ENCODE measurements at regions not wholly inside any gene's neighbourhood (a gene's known extent, or its start where the extent isn't known, plus 50 kb on each side); places are given as distances from the start of the nearest gene placed in this dataset.
"Not testable (repeated sequence)": the region's sequence is repeated elsewhere in the genome, so short reads cannot be mapped to it uniquely, and the experiment has no call there.

- H3K27me3 ChIP-seq (ENCODE audit: insufficient read depth, low read length), result no peaks in the 10 kb centered on the region
- H3K4me3 ChIP-seq (ENCODE audit: low read length), result no peak overlapping the region
- no peaks in the 10 kb centered on the region for H3K9me3 ChIP-seq (ENCODE audit: insufficient read depth, low read depth, low read length)
- H3K4me1 ChIP-seq (ENCODE audit: insufficient read depth, low read length), result peaks cover 21% of the 10 kb centered on the region
- H3K9ac ChIP-seq (ENCODE audit: low read depth, low read length), result no peak overlapping the region
- no peak overlapping the region for H3K27ac ChIP-seq (ENCODE audit: low read depth, low read length)
- WGBS, result 88% methylated on average over 11 of the region's 11 CpGs
- H3K36me3 ChIP-seq (ENCODE audit: insufficient read depth, low read length), result no peaks in the 10 kb centered on the region
Observed at GRCh38 chr4:187071946-187072600, 348.4 kb upstream of the FAT1 start.

- WGBS, result 94% methylated on average over 7 of the region's 7 CpGs
- no peak overlapping the region for H3K9ac ChIP-seq (ENCODE audit: low read depth, low read length)
- peaks cover 31% of the 10 kb centered on the region for H3K4me1 ChIP-seq (ENCODE audit: insufficient read depth, low read length)
- H3K9me3 ChIP-seq (ENCODE audit: insufficient read depth, low read depth, low read length), result no peaks in the 10 kb centered on the region
- H3K27me3 ChIP-seq (ENCODE audit: insufficient read depth, low read length), result no peaks in the 10 kb centered on the region
- H3K27ac ChIP-seq (ENCODE audit: low read depth, low read length), result no peak overlapping the region
- no peaks in the 10 kb centered on the region for H3K36me3 ChIP-seq (ENCODE audit: insufficient read depth, low read length)
- no peak overlapping the region for H3K4me3 ChIP-seq (ENCODE audit: low read length)
Observed at GRCh38 chr4:187073820-187074219, 350.2 kb upstream of the FAT1 start.

- H3K4me3 ChIP-seq (ENCODE audit: low read length), result no peak overlapping the region
- 94% methylated on average over 3 of the region's 4 CpGs for WGBS
- H3K36me3 ChIP-seq (ENCODE audit: insufficient read depth, low read length), result no peaks in the 10 kb centered on the region
- no peak overlapping the region for H3K27ac ChIP-seq (ENCODE audit: low read depth, low read length)
- no peaks in the 10 kb centered on the region for H3K27me3 ChIP-seq (ENCODE audit: insufficient read depth, low read length)
- peaks cover 28% of the 10 kb centered on the region for H3K4me1 ChIP-seq (ENCODE audit: insufficient read depth, low read length)
- no peaks in the 10 kb centered on the region for H3K9me3 ChIP-seq (ENCODE audit: insufficient read depth, low read depth, low read length)
- no peak overlapping the region for H3K9ac ChIP-seq (ENCODE audit: low read depth, low read length)
Observed at GRCh38 chr4:187075514-187075913, 351.9 kb upstream of the FAT1 start.

GRCh38 chr4:187077744-187078401 lies 354.2 kb upstream of the FAT1 start:
- Histone ChIP-seq H3K9ac (ENCODE audit: low read depth, low read length) (no peak overlapping the region), H3K4me3 (ENCODE audit: low read length) (no peak overlapping the region), H3K36me3 (ENCODE audit: insufficient read depth, low read length) (no peaks in the 10 kb centered on the region), H3K27ac (ENCODE audit: low read depth, low read length) (no peak overlapping the region), H3K4me1 (ENCODE audit: insufficient read depth, low read length) (peaks cover 13% of the 10 kb centered on the region; the same call in 1 of the 2 replicates), H3K9me3 (ENCODE audit: insufficient read depth, low read depth, low read length) (no peaks in the 10 kb centered on the region), H3K27me3 (ENCODE audit: insufficient read depth, low read length) (no peaks in the 10 kb centered on the region)
- 38% methylated on average over 11 of the region's 12 CpGs for WGBS

GRCh38 chr4:187084701-187085100 lies 361.0 kb upstream of the FAT1 start:
- no peaks in the 10 kb centered on the region for H3K9me3 ChIP-seq (ENCODE audit: insufficient read depth, low read depth, low read length)
- no peak overlapping the region for H3K27ac ChIP-seq (ENCODE audit: low read depth, low read length)
- no peak overlapping the region for H3K9ac ChIP-seq (ENCODE audit: low read depth, low read length)
- no peaks in the 10 kb centered on the region for H3K27me3 ChIP-seq (ENCODE audit: insufficient read depth, low read length)
- H3K36me3 ChIP-seq (ENCODE audit: insufficient read depth, low read length), result no peaks in the 10 kb centered on the region
- H3K4me1 ChIP-seq (ENCODE audit: insufficient read depth, low read length), result peaks cover 9% of the 10 kb centered on the region; the same call in 1 of the 2 replicates
- WGBS, result 94% methylated on average over 3 of the region's 4 CpGs
- H3K4me3 ChIP-seq (ENCODE audit: low read length), result no peak overlapping the region

- H3K9ac ChIP-seq (ENCODE audit: low read depth, low read length), result no peak overlapping the region
- H3K4me1 ChIP-seq (ENCODE audit: insufficient read depth, low read length), result peaks cover 9% of the 10 kb centered on the region; the same call in 1 of the 2 replicates
- no peaks in the 10 kb centered on the region for H3K36me3 ChIP-seq (ENCODE audit: insufficient read depth, low read length)
- no peaks in the 10 kb centered on the region for H3K27me3 ChIP-seq (ENCODE audit: insufficient read depth, low read length)
- no peaks in the 10 kb centered on the region for H3K9me3 ChIP-seq (ENCODE audit: insufficient read depth, low read depth, low read length)
- no peak overlapping the region for H3K27ac ChIP-seq (ENCODE audit: low read depth, low read length)
- no peak overlapping the region for H3K4me3 ChIP-seq (ENCODE audit: low read length)
- 83% methylated on average over 1 of the region's 3 CpGs for WGBS
Observed at GRCh38 chr4:187085339-187085738, 361.7 kb upstream of the FAT1 start.

GRCh38 chr4:187086151-187086550 lies 362.5 kb upstream of the FAT1 start:
- Histone ChIP-seq H3K27me3 (ENCODE audit: insufficient read depth, low read length) (no peaks in the 10 kb centered on the region), H3K9me3 (ENCODE audit: insufficient read depth, low read depth, low read length) (no peaks in the 10 kb centered on the region), H3K36me3 (ENCODE audit: insufficient read depth, low read length) (no peaks in the 10 kb centered on the region), H3K27ac (ENCODE audit: low read depth, low read length) (no peak overlapping the region), H3K4me3 (ENCODE audit: low read length) (no peak overlapping the region), H3K9ac (ENCODE audit: low read depth, low read length) (no peak overlapping the region), H3K4me1 (ENCODE audit: insufficient read depth, low read length) (peaks cover 9% of the 10 kb centered on the region; the same call in 1 of the 2 replicates)
- 100% methylated on average over 4 of the region's 5 CpGs for WGBS

- Histone ChIP-seq H3K36me3 (ENCODE audit: insufficient read depth, low read length) (no peaks in the 10 kb centered on the region), H3K27me3 (ENCODE audit: insufficient read depth, low read length) (no peaks in the 10 kb centered on the region), H3K9ac (ENCODE audit: low read depth, low read length) (no peak overlapping the region), H3K4me1 (ENCODE audit: insufficient read depth, low read length) (peaks cover 9% of the 10 kb centered on the region; the same call in 1 of the 2 replicates), H3K9me3 (ENCODE audit: insufficient read depth, low read depth, low read length) (no peaks in the 10 kb centered on the region), H3K27ac (ENCODE audit: low read depth, low read length) (no peak overlapping the region), H3K4me3 (ENCODE audit: low read length) (no peak overlapping the region)
- 50% methylated on average over 13 of the region's 13 CpGs for WGBS
Observed at GRCh38 chr4:187088070-187088799, 364.6 kb upstream of the FAT1 start.

- H3K36me3 ChIP-seq (ENCODE audit: insufficient read depth, low read length), result no peaks in the 10 kb centered on the region
- H3K4me1 ChIP-seq (ENCODE audit: insufficient read depth, low read length), result peaks cover 9% of the 10 kb centered on the region; the same call in 1 of the 2 replicates
- WGBS, result 92% methylated on average over 11 of the region's 11 CpGs
- H3K9me3 ChIP-seq (ENCODE audit: insufficient read depth, low read depth, low read length), result no peaks in the 10 kb centered on the region
- no peaks in the 10 kb centered on the region for H3K27me3 ChIP-seq (ENCODE audit: insufficient read depth, low read length)
- H3K9ac ChIP-seq (ENCODE audit: low read depth, low read length), result no peak overlapping the region
- no peak overlapping the region for H3K4me3 ChIP-seq (ENCODE audit: low read length)
- no peak overlapping the region for H3K27ac ChIP-seq (ENCODE audit: low read depth, low read length)
Observed at GRCh38 chr4:187090401-187090800, 366.7 kb upstream of the FAT1 start.

GRCh38 chr4:187090832-187091231 lies 367.2 kb upstream of the FAT1 start:
- WGBS, result 93% methylated on average over 6 of the region's 6 CpGs
- H3K27me3 ChIP-seq (ENCODE audit: insufficient read depth, low read length); H3K9ac ChIP-seq (ENCODE audit: low read depth, low read length); H3K4me1 ChIP-seq (ENCODE audit: insufficient read depth, low read length); H3K4me3 ChIP-seq (ENCODE audit: low read length); H3K9me3 ChIP-seq (ENCODE audit: insufficient read depth, low read depth, low read length); H3K36me3 ChIP-seq (ENCODE audit: insufficient read depth, low read length); H3K27ac ChIP-seq (ENCODE audit: low read depth, low read length): not testable (repeated sequence)

GRCh38 chr4:187094144-187094543 lies 370.5 kb upstream of the FAT1 start:
- Histone ChIP-seq H3K9ac (ENCODE audit: low read depth, low read length) (no peak overlapping the region), H3K4me3 (ENCODE audit: low read length) (no peak overlapping the region), H3K9me3 (ENCODE audit: insufficient read depth, low read depth, low read length) (no peaks in the 10 kb centered on the region), H3K4me1 (ENCODE audit: insufficient read depth, low read length) (no peaks in the 10 kb centered on the region), H3K27ac (ENCODE audit: low read depth, low read length) (no peak overlapping the region), H3K36me3 (ENCODE audit: insufficient read depth, low read length) (no peaks in the 10 kb centered on the region), H3K27me3 (ENCODE audit: insufficient read depth, low read length) (no peaks in the 10 kb centered on the region)
- 92% methylated on average over 3 of the region's 3 CpGs for WGBS

Measured in HUES64 (cell line).